HG02642 (cell line): ENCODE measurements at regions not wholly inside any gene's neighbourhood (a gene's known extent, or its start where the extent isn't known, plus 50 kb on each side); places are given as distances from the start of the nearest gene placed in this dataset.

Experiments
- ATAC-seq: cut with Tn5 transposase; IDR thresholded peaks from one replicate; pipeline ENCODE4 v1.9.1; 2021; ENCODE audit warnings: mild to moderate bottlenecking; ENCODE audit not compliant: unreplicated experiment, poor library complexity

GRCh38 chr1:184215274-184215925, 163.9 kb downstream of the TSEN15 start:
- ATAC-seq = no peak

- ATAC-seq = no peak
Observed at GRCh38 chr1:184218458-184219075, 167.0 kb downstream of the TSEN15 start.

- ATAC-seq = no peak
Observed at GRCh38 chr1:184219414-184219813, 167.4 kb upstream of the C1orf21 start.

GRCh38 chr1:184219883-184220282, 166.9 kb upstream of the C1orf21 start:
- ATAC-seq = no peak

- no peak for ATAC-seq
Observed at GRCh38 chr1:184221087-184221486, 165.7 kb upstream of the C1orf21 start.

GRCh38 chr1:184222652-184223052, 164.2 kb upstream of the C1orf21 start:
- ATAC-seq = no peak

DNA sequence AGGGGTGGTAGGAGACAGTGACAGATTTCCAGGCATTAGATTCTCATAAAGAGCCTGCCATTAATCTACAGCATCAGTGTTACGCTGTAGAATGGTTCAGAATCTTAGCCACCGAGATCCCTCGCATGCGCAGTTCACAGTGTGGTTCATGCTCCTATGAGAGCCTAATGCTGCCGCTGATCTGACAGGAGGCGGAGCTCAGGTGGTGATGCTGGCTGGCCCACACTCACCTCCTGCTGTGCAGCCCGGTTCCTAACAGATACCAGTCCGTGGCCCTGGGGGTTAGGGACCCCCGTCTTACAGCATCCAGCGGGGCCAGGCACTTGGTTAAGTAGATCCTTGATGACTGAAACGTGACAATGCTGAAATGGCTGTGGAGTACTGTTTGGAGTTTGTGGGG, 163.6 kb upstream of the C1orf21 start:
- ATAC-seq = no peak

DNA sequence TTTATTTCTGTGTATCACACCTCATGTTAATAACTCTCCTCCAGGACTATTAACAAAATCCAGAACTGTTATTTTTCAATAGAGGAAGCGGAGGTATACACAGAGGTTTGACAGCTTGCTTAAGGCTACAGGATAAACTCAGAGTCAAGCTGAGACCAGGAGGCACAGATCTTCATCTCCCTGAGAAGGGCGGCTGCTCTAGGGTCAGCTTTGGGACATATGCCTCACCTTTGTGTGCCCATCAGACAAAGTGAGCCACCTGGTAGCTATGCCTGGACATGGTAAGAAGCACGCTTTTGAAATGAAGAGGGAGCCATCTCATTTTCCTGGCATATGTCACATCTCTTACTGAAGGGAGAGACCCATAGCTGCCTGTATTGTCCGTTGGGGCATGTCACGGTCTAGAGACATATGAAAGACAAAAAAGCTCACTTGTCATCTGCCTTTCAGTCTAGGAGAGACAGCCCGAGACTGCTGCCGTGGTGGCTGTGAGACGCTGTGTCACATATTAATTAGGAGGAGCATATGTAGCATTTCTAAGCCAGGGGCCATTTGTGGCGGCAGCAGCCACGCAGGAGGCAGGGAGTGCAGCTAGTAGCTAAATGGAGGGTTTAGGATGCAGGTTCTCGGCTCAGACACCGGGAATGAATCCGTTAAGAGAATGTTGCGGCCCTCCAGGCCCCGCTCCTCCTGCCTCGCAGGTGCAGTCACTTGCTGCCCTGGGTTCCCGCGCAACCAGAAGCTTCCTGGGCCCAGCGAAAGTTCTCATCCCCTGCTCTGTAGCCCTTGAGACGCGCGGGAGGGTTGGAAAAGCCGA, 161.3 kb upstream of the C1orf21 start:
- ATAC-seq = no peak

GRCh38 chr1:184226100-184226487, 160.7 kb upstream of the C1orf21 start:
- no peak for ATAC-seq

DNA sequence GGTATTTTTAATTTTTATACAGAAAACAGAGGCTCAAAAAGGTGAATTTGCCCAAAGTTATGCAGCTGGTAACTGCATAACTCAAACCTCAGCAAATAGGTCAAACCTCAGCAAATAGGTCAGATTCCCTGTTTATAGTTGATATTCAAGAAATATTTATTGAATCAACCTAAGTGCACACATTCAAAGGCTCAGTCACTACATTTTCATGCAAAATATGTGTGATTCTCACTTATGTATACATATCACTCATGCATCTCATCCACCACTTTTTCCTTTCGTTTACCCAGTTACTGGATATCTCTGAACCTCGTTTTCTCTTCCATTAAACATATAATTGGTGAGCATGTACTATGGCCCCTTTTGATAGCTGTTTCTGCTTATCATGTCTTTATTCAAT, 158.3 kb upstream of the C1orf21 start:
- ATAC-seq = no peak

- no peak for ATAC-seq
Observed at GRCh38 chr1:184237588-184237987, 149.2 kb upstream of the C1orf21 start.

DNA sequence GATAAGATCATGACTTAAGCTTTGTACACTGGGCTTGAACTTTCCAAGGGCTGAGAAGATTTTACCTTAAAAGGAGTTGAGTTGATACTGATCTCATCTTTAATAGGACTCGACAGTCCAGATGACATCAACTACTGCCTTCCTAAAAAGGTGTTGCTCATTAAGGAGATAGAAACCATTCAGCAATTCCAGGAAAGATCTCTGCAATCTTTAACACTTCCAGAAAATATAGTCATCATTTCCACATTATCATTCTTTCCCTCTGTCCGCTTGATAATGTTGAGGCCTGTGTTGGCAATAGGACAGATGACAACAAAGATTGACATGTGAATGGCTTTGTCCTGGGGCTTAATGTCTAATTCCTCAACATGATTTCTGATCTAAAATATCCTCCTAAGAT, 145.4 kb upstream of the C1orf21 start:
- ATAC-seq = no peak

DNA sequence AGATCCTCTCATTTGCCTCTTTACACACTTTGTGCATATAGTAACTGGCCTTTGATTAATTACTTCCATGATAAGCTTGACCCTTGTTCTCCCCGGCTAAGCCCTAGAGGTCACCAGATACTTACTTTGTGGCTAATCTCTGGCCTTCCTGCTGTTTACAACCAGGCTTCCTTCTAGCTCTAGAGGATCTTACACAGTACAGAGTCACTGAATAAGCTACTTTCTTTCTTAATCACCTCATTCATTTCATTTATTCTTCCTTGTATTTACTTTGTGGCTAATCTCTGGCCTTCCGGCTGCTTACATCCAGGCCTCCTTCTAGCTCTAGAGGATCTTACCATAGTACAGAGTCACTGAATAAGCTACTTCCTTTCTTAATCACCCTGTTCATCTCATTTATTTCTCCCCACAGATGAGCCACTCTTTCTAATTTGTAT, 144.3 kb upstream of the C1orf21 start:
- no peak for ATAC-seq

- ATAC-seq = no peak
Observed at GRCh38 chr1:184244962-184245361, 141.9 kb upstream of the C1orf21 start.

GRCh38 chr1:184247671-184248070, 139.2 kb upstream of the C1orf21 start:
- no peak for ATAC-seq

- no peak for ATAC-seq
Observed at GRCh38 chr1:184253921-184254320, 132.9 kb upstream of the C1orf21 start.

GRCh38 chr1:184254849-184255248, 132.0 kb upstream of the C1orf21 start:
- no peak for ATAC-seq

DNA sequence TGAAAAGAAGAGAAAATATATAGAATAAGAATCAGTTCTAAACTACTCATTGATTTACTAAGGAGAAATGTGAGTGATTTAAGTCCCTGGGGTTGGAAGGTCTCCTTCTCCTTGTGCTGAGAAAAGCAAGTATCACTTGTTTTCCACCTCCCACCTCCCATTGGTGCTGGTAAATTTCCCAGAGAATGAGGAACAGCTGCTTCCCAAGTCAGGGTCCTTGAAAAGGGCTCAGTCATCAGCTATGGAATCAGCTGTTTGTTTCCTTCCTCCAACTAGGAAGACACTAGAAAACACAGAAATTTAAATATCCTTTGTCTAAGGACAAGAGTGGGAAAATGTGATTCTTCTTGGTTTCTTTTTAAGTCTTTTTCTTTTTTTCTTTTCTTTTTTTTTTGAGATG, 131.3 kb upstream of the C1orf21 start:
- no peak for ATAC-seq

GRCh38 chr1:184257873-184258272, 129.0 kb upstream of the C1orf21 start:
- no peak for ATAC-seq

DNA sequence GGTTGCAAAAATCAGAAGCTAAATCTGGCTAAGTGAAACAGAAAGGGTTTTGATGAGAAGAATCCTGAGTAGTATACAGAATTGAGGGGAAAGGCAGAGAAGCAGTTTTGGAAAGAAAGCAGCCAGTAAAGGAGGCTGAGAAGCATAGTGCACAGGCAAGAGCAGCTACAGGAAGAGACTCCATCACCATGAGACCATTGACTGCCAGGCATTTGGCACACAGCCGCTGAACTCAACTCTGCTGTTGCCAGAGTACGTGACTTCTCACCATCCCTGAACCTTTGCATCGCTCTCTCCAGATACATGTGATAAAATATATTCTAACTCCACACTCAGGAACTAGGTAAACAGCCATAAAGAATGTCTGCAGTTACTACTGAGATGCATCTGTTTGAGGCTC, 128.3 kb upstream of the C1orf21 start:
- no peak for ATAC-seq

GRCh38 chr1:184260382-184260781, 126.4 kb upstream of the C1orf21 start:
- no peak for ATAC-seq
